ENCODE measurements at regions not wholly inside any gene's neighbourhood (a gene's known extent, or its start where the extent isn't known, plus 50 kb on each side); places are given as distances from the start of the nearest gene placed in this dataset.
"Not testable (repeated sequence)": the region's sequence is repeated elsewhere in the genome, so short reads cannot be mapped to it uniquely, and the experiment has no call there.

DNA sequence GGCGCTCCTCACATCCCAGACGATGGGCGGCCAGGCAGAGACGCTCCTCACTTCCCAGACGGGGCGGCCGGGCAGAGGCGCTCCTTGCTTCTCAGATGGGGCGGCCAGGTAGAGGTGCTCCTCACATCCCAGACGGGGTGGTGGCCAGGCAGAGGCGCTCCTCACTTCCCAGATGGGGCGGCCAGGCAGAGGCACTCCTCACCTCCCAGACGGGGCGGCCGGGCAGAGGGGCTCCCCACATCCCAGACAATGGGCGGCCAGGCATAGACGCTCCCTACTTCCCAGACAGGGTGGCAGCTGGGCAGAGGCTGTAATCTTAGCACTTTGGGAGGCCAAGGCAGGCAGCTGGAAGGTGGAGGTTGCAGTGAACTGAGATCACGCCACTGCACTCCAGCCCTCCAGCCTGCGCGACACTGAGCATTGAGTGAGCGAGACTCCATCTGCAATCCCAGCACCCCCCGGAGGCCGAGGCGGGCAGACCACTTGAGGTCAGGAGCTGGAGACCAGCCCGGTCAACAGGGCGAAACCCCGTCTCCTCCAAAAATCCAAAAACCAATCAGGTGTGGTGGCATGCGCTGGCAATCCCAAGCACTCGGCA is 833.7 kb upstream of the RAG2 start:
- DNase-seq (ENCODE audit: low read depth in 2 of 2): not testable (repeated sequence)

- not testable (repeated sequence) for DNase-seq (ENCODE audit: low read depth in 2 of 2)
These were observed 833.1 kb upstream of the RAG2 start for GRCh38 chr11:37430966-37431632.

GRCh38 chr11:37422511-37422910 is 824.5 kb upstream of the RAG2 start:
- no peak for DNase-seq (ENCODE audit: low read depth in 2 of 2)

DNA sequence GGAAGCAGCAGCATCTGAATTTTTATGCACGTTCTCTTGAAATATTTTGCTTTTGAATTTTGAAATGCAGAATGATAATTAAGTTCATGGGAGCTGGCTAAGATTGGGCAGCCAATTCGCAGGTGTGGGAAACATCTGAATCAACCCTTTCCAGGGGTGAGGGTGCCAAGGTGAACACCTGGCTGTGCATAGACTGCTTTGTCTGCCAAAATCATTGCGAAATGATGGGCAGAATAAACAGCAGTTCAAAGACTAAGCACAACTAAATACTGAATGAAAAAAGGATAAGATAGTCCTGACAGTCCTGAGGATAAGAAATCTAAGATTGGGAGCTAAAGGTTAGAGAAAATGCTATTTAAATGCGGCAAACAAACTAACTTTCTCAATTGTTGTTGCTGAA is 813.3 kb upstream of the RAG2 start:
- DNase-seq (ENCODE audit: low read depth in 2 of 2): no peak

GRCh38 chr11:37409124-37409523 is 811.1 kb upstream of the RAG2 start:
- DNase-seq (ENCODE audit: low read depth in 2 of 2): no peak

GRCh38 chr11:37407461-37407860 is 809.4 kb upstream of the RAG2 start:
- DNase-seq (ENCODE audit: low read depth in 2 of 2): no peak

- DNase-seq (ENCODE audit: low read depth in 2 of 2): no peak
These were observed 808.6 kb upstream of the RAG2 start for GRCh38 chr11:37406651-37407050.

DNA sequence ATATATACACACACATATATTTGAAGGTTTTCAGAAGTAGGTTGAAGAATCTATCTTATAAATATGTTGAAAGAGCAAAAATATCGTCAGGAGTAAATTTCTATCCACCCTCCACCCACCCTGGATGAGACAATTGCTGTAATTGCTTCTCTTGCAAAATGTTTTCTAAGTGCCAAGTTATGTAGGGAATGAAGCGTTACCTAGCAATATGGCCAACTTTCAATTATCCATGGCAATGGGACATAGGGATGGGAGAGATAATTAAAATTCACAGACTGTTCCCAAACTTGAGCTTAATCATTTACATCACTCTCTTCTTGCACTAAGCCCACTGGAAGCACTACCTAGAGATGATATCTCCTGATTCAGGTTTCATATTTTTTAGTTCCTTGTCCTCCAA is 806.2 kb upstream of the RAG2 start:
- no peak for DNase-seq (ENCODE audit: low read depth in 2 of 2)

DNA sequence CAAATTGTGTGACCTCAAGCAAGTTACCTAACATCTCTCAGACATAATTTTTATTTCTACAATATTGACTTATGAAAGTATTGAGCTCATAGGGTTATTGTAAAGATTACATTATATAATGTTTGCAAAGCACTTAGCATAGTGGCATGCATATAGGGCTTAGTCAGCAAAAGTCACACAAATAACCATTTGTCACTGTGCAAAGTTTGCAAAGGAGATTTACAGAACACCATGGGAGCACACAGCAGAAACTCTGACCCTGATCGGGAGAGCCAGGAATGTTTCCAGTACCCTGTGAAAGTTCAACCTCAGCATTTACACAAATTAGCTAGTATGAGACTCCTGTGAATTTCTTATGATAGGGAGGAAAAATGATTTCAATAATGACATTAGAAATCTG is 804.6 kb upstream of the RAG2 start:
- no peak for DNase-seq (ENCODE audit: low read depth in 2 of 2)

DNA sequence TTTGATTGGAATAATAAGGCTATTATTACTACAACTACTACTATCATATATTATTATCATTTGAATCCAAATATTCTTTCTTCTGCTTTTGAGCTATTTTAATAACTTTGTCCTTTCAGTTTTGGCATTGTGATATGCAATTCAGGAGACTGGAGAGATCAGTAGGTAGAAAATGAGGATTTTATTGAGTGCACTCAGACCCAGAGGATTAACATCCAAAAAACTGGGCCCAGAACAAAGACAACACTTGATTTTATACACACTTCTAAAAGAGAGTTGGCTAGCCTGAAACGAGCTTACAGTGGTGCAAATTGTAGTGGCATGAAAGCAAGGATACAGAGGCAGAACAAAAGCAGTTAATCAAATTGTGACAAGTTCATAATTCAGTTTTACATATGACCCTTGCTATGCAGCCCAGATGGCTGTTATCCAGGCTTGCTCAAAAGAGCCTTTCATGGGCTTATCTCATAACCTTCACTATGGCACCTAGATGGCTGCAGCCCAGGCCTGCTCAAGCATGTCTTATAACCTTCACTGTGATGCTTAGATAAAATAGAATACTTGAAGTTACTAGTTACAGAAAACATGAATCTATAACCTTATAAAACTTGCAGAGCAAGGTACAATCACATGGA is 796.3 kb upstream of the RAG2 start:
- DNase-seq (ENCODE audit: low read depth in 2 of 2): no peak

DNA sequence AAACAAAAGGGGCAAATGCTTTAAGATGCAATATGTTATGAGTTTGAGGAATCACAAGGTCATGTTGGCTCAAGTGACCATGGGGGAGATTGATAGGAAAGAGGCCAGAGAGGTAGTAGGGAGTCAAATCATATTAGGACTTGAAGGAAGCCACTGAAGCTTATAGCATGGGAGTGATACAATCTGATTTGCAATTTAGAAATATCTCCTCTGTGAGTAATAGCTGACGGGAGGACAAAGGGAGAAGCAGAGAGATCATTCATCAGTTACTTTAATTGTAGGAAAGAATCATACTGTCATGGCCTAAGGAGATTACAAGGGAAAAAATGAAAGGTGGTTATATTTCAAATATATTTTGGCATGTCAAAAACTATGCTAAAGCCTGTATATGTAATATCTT is 793.6 kb upstream of the RAG2 start:
- no peak for DNase-seq (ENCODE audit: low read depth in 2 of 2)

GRCh38 chr11:37390576-37391083 is 792.6 kb upstream of the RAG2 start:
- no peak for DNase-seq (ENCODE audit: low read depth in 2 of 2)

DNA sequence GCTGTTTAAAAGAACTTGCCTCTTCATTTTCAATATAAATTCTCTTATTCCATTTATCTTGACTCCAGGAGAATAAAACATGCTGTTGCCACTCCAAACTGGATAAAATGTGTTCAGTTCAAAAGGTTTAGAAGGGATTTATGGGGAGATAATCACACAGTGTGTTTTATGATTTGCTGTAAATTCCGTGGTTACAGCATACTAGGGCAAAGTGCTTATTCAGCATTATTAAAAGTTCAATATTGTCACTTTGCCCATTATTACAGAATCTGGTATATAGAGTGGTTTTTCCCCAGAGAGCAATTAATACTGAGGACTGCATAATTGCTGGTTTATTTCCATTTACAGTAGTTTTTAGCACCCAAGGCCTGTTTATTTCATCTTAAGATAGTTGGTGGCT is 780.9 kb upstream of the RAG2 start:
- no peak for DNase-seq (ENCODE audit: low read depth in 2 of 2)

DNA sequence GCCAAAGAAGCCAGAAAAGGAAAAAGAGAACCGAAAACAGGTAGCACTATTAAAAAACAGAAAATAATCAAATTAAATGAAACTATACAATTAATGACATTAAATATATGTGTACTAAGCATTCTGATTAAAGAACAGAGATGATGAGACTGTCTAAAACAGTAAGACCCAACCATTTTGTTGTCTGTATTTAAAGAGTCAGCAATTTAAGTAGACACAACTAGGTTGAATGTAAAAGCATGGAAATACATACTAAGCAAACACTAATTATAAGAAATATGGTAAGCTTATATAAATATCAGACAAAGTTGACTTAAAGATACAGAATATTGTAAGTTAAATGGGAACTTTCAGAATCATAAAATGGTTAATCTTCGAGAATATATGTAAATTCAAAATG is 774.6 kb upstream of the RAG2 start:
- no peak for DNase-seq (ENCODE audit: low read depth in 2 of 2)

- DNase-seq (ENCODE audit: low read depth in 2 of 2): no peak
These were observed 773.4 kb upstream of the RAG2 start for GRCh38 chr11:37371346-37371970.

DNA sequence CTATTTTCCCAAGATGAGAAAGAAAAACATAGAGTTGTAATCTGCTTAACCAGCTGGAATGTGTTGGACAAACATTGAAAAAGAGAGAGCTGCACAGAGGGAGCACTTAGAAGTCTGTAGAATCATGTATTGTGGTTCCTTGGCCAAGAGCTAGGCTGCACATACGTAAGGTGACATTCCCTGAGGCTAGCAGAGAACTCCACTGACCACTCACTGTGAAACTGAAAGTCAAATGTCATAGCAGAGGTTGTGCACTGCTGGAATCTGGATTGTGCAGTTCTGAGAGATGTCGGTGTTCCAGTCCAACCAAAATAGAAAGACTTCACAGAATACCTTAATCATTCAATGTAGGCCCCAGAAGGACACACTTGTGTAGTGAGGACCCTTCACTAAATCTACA is 772.8 kb upstream of the RAG2 start:
- DNase-seq (ENCODE audit: low read depth in 2 of 2): no peak

GRCh38 chr11:37364246-37364839 is 766.3 kb upstream of the RAG2 start:
- DNase-seq (ENCODE audit: low read depth in 2 of 2): no peak

DNA sequence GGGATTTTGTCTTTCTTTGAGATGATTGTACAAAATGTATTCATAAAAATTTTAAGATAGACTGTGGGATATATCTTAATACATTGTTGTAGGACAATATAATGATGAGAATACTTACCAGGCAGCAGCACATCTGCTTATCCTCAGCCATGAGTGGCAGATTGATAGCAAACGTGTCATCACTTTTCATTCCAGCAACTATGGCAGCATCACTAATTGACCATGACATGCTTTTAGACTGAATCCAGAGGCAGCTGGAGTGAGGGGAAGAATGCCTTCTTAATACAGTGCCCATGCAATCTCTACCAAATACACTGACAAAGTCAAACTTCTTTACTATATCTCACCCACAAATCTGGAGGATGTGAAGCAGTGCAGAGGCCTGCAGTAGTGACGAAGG is 755.2 kb upstream of the RAG2 start:
- no peak for DNase-seq (ENCODE audit: low read depth in 2 of 2)

- no peak for DNase-seq (ENCODE audit: low read depth in 2 of 2)
These were observed 754.4 kb upstream of the RAG2 start for GRCh38 chr11:37352485-37352884.

DNA sequence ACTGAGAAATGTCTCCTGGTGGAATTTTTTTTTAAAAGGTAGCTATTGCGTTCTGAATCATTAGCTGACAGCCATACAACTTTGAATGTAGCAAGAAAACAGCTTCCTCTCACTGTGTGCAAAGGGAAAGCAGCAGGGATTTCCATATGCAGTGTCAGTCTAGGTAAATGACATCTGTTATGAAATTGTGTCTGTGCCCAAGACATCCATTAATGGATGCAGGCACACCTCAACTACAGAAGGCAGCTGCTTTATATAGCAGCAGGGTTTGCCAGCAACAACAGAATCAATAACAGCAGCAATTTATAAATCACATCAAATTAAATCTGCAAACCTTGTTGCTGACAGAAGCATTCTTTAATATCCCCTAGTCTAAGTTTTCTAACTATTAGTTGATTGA is 745.3 kb upstream of the RAG2 start:
- DNase-seq (ENCODE audit: low read depth in 2 of 2): no peak

DNA sequence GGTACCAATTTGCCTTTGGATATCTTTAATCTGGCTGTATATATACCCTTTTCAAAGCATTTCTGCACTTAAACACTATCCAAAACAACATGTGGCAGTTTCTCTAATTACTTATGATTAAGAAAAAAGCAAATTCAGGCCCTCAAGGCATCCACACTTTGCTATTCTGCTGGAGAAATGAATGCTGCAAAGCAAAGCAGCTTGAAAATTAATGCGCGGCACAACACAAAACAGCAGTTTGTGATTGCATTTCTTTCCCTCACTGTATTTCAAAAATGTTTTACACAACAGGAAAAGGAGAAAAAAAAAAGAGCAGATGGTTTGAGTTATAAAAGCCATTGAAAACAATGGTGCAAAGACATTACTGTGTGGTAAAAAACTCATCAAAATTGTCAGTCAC is 738.4 kb upstream of the RAG2 start:
- no peak for DNase-seq (ENCODE audit: low read depth in 2 of 2)

DNA sequence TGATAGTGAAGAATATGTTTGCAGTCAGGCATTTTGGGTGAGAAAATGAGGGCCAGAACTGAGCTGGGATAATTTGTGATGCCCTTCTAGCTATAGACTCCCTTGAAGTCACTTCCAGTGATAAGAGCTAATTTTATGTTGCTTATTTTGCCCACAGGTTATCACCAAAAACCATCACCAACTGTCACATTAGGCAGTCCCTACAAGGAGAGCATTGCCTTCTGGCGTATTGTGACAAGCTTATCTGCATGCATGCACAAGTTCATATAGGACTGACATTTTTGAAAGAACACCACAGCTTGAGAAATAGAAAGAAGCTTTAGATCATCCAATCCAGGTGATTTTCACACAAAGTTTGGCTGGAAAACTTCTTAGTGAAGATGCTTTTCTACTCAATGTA is 735.3 kb upstream of the RAG2 start:
- no peak for DNase-seq (ENCODE audit: low read depth in 2 of 2)

All from activated CD8-positive, alpha-beta memory T cell treated with anti-CD3 and anti-CD28 coated beads for 4 hours (primary cell).